ENCODE measurements at regions not wholly inside any gene's neighbourhood (a gene's known extent, or its start where the extent isn't known, plus 50 kb on each side); places are given as distances from the start of the nearest gene placed in this dataset.
A peak's percentile ranks its signal among the peaks of the same experiment; 100 is the strongest.

GRCh38 chr1:234551032-234551378 is 59.0 kb downstream of the IRF2BP2 start:
- no peaks in the 10 kb centered on the region for H3K9me3 ChIP-seq (replicated peaks in 1 of 2; ENCODE audit: control insufficient read depth in 1 of 2, insufficient read depth in 1 of 2, low read length in 2 of 2)
- H3K4me3 Mint-ChIP-seq: no peak overlapping the region
- 75% methylated on average over 4 of the region's 6 CpGs for WGBS (ENCODE audit: insufficient coverage)
- no peak overlapping the region for H3K27ac Mint-ChIP-seq
- no peaks in the 10 kb centered on the region for H3K9me3 Mint-ChIP-seq
- intact Hi-C loops (cut with micrococcal nuclease): no loop called here
- TF ChIP-seq CTCF (IDR thresholded peaks at IDR 0.05): no peak
- no peaks in the 10 kb centered on the region for H3K79me2 ChIP-seq (ENCODE audit: insufficient read depth, low read length)
- H3K4me3 ChIP-seq (replicated peaks in 1 of 3; ENCODE audit: low read depth in 2 of 3, low read length in 3 of 3): no peak overlapping the region
- peaks cover 0 to 7% (median 0%) of the 10 kb centered on the region in 3 donors for H3K27me3 Mint-ChIP-seq (ENCODE audit: low read depth in 3 of 3)
- no peak overlapping the region for H3K4me2 ChIP-seq (replicated peaks; ENCODE audit: extremely low read depth, low read length, poor library complexity, severe bottlenecking)
- H3K36me3 Mint-ChIP-seq: no peaks in the 10 kb centered on the region
- no peak overlapping the region for H2AFZ ChIP-seq (ENCODE audit: insufficient read depth, low read depth, low read length, poor library complexity, severe bottlenecking)
- H3K27me3 ChIP-seq (ENCODE audit: control insufficient read depth in 2 of 2, insufficient read depth in 2 of 2, low read length in 2 of 2): no peaks in the 10 kb centered on the region
- H3K4me1 ChIP-seq (ENCODE audit: control insufficient read depth in 1 of 2, insufficient read depth in 2 of 2, low read length in 2 of 2): peaks cover 0 to under 1% of the 10 kb centered on the region in 2 donors
- H3K4me1 Mint-ChIP-seq: peaks cover 6% of the 10 kb centered on the region
- DNase-seq: no peak
- H3K27ac ChIP-seq (ENCODE audit: low read depth in 1 of 2, low read length in 2 of 2): no peak overlapping the region
- H3K36me3 ChIP-seq (replicated peaks in 1 of 2; ENCODE audit: control insufficient read depth in 1 of 2, insufficient read depth in 2 of 2, low read length in 2 of 2): no peaks in the 10 kb centered on the region
- no peaks in the 10 kb centered on the region for H4K20me1 ChIP-seq (ENCODE audit: insufficient read depth, low read length)
- no peak overlapping the region for H3K9ac ChIP-seq (ENCODE audit: insufficient read depth, low read length, poor library complexity, severe bottlenecking)

- H2AFZ ChIP-seq (ENCODE audit: insufficient read depth, low read depth, low read length, poor library complexity, severe bottlenecking): no peak overlapping the region
- H3K27me3 Mint-ChIP-seq (ENCODE audit: low read depth in 3 of 3): peaks cover 0 to 7% (median under 1%) of the 10 kb centered on the region in 3 donors
Measured at GRCh38 chr1:234550341-234551031, 59.5 kb downstream of the IRF2BP2 start.

More at GRCh38 chr1:234550341-234551031, 59.5 kb downstream of the IRF2BP2 start:
- no peak for DNase-seq
- no peak for TF ChIP-seq CTCF (IDR thresholded peaks at IDR 0.05)
- intact Hi-C loops (cut with micrococcal nuclease): no loop called here
- Histone ChIP-seq H4K20me1 (ENCODE audit: insufficient read depth, low read length) (no peaks in the 10 kb centered on the region), H3K9ac (ENCODE audit: insufficient read depth, low read length, poor library complexity, severe bottlenecking) (no peak overlapping the region), H3K4me2 (replicated peaks; ENCODE audit: extremely low read depth, low read length, poor library complexity, severe bottlenecking) (no peak overlapping the region), H3K4me1 (ENCODE audit: control insufficient read depth in 1 of 2, insufficient read depth in 2 of 2, low read length in 2 of 2) (peaks cover 0 to 2% of the 10 kb centered on the region in 2 donors), H3K4me3 (replicated peaks in 1 of 3; ENCODE audit: low read depth in 2 of 3, low read length in 3 of 3) (no peak overlapping the region), H3K36me3 (replicated peaks in 1 of 2; ENCODE audit: control insufficient read depth in 1 of 2, insufficient read depth in 2 of 2, low read length in 2 of 2) (no peaks in the 10 kb centered on the region), H3K79me2 (ENCODE audit: insufficient read depth, low read length) (no peaks in the 10 kb centered on the region), H3K27ac (ENCODE audit: low read depth in 1 of 2, low read length in 2 of 2) (no peak overlapping the region), H3K9me3 (replicated peaks in 1 of 2; ENCODE audit: control insufficient read depth in 1 of 2, insufficient read depth in 1 of 2, low read length in 2 of 2) (no peaks in the 10 kb centered on the region), H3K27me3 (ENCODE audit: control insufficient read depth in 2 of 2, insufficient read depth in 2 of 2, low read length in 2 of 2) (no peaks in the 10 kb centered on the region)
- Mint-ChIP-seq H3K4me3 (no peak overlapping the region), H3K4me1 (peaks cover 9% of the 10 kb centered on the region), H3K27ac (peak overlapping the region in 1 of 7 donors; percentile 42), H3K36me3 (no peaks in the 10 kb centered on the region), H3K9me3 (no peaks in the 10 kb centered on the region)
- 91% methylated on average over 16 of the region's 16 CpGs for WGBS (ENCODE audit: insufficient coverage)
